Peyer's patch (tissue), 4 donors: ENCODE measurements at regions not wholly inside any gene's neighbourhood (a gene's known extent, or its start where the extent isn't known, plus 50 kb on each side); places are given as distances from the start of the nearest gene placed in this dataset.

Experiments used
- POLR2A ChIP-seq, 2 donors: fragments of 450-650 bp; IDR thresholded peaks; one replicate each; pipeline ENCODE4 v1.5.1; 2017; ENCODE audit warnings: antibody characterized with exemption in 2 of 2, mild to moderate bottlenecking in 2 of 2, moderate library complexity in 2 of 2
- TF ChIP-seq, protein P1 (sequence below), 6 experiments: fragments of 450-650 bp in 4 of 6; fragments of 200-600 bp in 2 of 6; sonication (generic) in 1 of 6; IDR thresholded peaks; one replicate each; pipeline ENCODE4 v1.5.1; 2017 to 2019; ENCODE audit warnings: antibody characterized with exemption in 6 of 6, mild to moderate bottlenecking in 3 of 6, moderate library complexity in 1 of 6

DNA sequence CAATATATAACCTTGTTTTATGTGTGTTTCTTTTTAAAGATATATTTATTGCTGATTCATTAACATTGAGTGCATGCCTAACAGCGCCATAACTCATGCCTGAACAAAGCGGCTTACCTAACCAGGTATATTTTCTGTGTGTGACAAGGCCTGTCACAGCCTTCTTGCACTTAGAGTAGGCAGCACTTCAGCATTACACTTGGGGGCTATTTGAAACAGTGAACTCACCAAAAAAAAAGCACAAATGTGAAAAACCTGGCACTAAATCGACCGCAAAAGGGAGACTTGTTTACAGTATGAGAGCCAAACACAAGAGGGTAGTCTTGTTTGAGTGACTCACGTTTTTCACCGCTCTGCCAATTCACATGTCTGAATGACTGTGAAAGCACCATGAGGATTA lies 111.7 kb downstream of the DISP1 start:
- TF ChIP-seq, protein P1, sequence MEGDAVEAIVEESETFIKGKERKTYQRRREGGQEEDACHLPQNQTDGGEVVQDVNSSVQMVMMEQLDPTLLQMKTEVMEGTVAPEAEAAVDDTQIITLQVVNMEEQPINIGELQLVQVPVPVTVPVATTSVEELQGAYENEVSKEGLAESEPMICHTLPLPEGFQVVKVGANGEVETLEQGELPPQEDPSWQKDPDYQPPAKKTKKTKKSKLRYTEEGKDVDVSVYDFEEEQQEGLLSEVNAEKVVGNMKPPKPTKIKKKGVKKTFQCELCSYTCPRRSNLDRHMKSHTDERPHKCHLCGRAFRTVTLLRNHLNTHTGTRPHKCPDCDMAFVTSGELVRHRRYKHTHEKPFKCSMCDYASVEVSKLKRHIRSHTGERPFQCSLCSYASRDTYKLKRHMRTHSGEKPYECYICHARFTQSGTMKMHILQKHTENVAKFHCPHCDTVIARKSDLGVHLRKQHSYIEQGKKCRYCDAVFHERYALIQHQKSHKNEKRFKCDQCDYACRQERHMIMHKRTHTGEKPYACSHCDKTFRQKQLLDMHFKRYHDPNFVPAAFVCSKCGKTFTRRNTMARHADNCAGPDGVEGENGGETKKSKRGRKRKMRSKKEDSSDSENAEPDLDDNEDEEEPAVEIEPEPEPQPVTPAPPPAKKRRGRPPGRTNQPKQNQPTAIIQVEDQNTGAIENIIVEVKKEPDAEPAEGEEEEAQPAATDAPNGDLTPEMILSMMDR (IDR thresholded peaks at IDR 0.05): no peak
- no peak for TF ChIP-seq POLR2A (IDR thresholded peaks at IDR 0.05)
